ENCODE measurements at regions not wholly inside any gene's neighbourhood (a gene's known extent, or its start where the extent isn't known, plus 50 kb on each side); places are given as distances from the start of the nearest gene placed in this dataset.

DNA sequence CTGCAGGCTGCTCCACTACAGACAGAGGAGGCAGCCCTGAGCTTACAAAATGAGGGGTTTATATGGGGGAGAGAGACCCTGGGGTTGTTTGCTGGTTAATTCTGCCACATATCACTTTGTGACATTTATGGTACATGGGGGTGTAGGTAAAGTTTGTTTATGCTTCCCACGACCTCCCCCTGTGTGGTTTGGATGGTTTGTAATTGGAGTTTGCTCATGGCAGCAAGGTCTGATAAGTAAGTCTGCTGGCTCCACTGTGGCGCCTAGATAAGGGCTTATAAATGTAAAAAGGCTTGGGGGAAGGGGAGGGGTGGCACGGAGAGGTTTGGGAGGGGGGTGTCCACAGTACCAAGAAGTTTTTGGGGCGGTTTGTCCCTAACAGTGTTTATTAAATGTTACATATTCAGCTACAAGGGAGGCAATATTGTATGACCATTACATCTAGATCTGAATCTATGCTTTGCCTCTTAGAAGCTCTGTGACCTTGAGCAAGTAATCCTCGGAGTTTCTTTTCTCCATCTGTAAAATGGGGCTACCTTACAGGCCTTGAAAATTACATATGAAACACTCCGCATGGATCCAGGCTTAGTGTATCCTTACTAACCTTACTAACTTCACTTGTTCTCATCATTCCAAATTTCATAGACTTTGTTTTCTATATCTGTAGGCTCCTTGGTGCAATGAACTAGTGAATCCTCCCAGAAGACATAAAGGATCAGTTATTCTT lies 204.8 kb upstream of the NOX3 start:
- TF ChIP-seq, protein P1, sequence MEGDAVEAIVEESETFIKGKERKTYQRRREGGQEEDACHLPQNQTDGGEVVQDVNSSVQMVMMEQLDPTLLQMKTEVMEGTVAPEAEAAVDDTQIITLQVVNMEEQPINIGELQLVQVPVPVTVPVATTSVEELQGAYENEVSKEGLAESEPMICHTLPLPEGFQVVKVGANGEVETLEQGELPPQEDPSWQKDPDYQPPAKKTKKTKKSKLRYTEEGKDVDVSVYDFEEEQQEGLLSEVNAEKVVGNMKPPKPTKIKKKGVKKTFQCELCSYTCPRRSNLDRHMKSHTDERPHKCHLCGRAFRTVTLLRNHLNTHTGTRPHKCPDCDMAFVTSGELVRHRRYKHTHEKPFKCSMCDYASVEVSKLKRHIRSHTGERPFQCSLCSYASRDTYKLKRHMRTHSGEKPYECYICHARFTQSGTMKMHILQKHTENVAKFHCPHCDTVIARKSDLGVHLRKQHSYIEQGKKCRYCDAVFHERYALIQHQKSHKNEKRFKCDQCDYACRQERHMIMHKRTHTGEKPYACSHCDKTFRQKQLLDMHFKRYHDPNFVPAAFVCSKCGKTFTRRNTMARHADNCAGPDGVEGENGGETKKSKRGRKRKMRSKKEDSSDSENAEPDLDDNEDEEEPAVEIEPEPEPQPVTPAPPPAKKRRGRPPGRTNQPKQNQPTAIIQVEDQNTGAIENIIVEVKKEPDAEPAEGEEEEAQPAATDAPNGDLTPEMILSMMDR (IDR thresholded peaks at IDR 0.05) = no peak
- no peak for TF ChIP-seq POLR2A (IDR thresholded peaks at IDR 0.05)

All from upper lobe of left lung (tissue), 4 donors.